ENCODE measurements at regions not wholly inside any gene's neighbourhood (a gene's known extent, or its start where the extent isn't known, plus 50 kb on each side); places are given as distances from the start of the nearest gene placed in this dataset.

- TF ChIP-seq HDAC2 (IDR thresholded peaks at IDR 0.05) = no peak
- TF ChIP-seq TP53 (CRISPR knock-in tag; IDR thresholded peaks at IDR 0.05) = no peak
- TF ChIP-seq ZFP36 (IDR thresholded peaks at IDR 0.05; ENCODE audit: borderline replicate concordance, partially characterized antibody) = no peak
Observed at GRCh38 chr10:118401708-118402193, 59.6 kb upstream of the FAM204A start.

Measured in A549 (cell line).